NCI-H446 (cell line): ENCODE measurements at regions not wholly inside any gene's neighbourhood (a gene's known extent, or its start where the extent isn't known, plus 50 kb on each side); places are given as distances from the start of the nearest gene placed in this dataset.

Source experiments
- DNase-seq, 2 experiments: peaks; one replicate each; lab custom pipeline; 2025; lab: John Stamatoyannopoulos, UW

GRCh38 chr10:121033366-121033765, 182.2 kb downstream of the WDR11 start:
- DNase-seq: no peak

GRCh38 chr10:121036431-121036830, 185.3 kb downstream of the WDR11 start:
- no peak for DNase-seq

- DNase-seq: no peak
These were observed 190.3 kb downstream of the WDR11 start for GRCh38 chr10:121041499-121041898.

GRCh38 chr10:121041906-121042305, 190.7 kb downstream of the WDR11 start:
- DNase-seq: no peak

- DNase-seq: no peak
These were observed 191.2 kb downstream of the WDR11 start for GRCh38 chr10:121042342-121042741.

- DNase-seq: no peak
These were observed 192.1 kb downstream of the WDR11 start for GRCh38 chr10:121043124-121043849.

GRCh38 chr10:121048749-121049148, 197.6 kb downstream of the WDR11 start:
- DNase-seq: no peak

GRCh38 chr10:121049489-121049888, 198.3 kb downstream of the WDR11 start:
- no peak for DNase-seq

- DNase-seq: no peak
These were observed 198.8 kb downstream of the WDR11 start for GRCh38 chr10:121049923-121050322.

GRCh38 chr10:121051171-121051570, 200.0 kb downstream of the WDR11 start:
- DNase-seq: no peak

- no peak for DNase-seq
These were observed 200.6 kb downstream of the WDR11 start for GRCh38 chr10:121051696-121052279.

GRCh38 chr10:121053151-121053550, 202.0 kb downstream of the WDR11 start:
- peak in 1 of 2 experiments; percentile 63 for DNase-seq

- no peak for DNase-seq
These were observed 203.7 kb downstream of the WDR11 start for GRCh38 chr10:121054874-121055273.

- DNase-seq: no peak
These were observed 206.1 kb downstream of the WDR11 start for GRCh38 chr10:121057269-121057668.

- no peak for DNase-seq
These were observed 206.9 kb downstream of the WDR11 start for GRCh38 chr10:121058082-121058481.

GRCh38 chr10:121059351-121059750, 208.2 kb downstream of the WDR11 start:
- peak; percentile 49 to 68 for DNase-seq

- no peak for DNase-seq
These were observed 211.0 kb downstream of the WDR11 start for GRCh38 chr10:121062115-121062514.

- no peak for DNase-seq
These were observed 212.6 kb downstream of the WDR11 start for GRCh38 chr10:121063744-121064143.

GRCh38 chr10:121064491-121064890, 213.3 kb downstream of the WDR11 start:
- peak in 1 of 2 experiments; percentile 29 for DNase-seq

- DNase-seq: no peak
These were observed 214.2 kb downstream of the WDR11 start for GRCh38 chr10:121065330-121065729.

GRCh38 chr10:121069061-121069850, 218.1 kb downstream of the WDR11 start:
- no peak for DNase-seq

GRCh38 chr10:121070275-121071070, 219.3 kb downstream of the WDR11 start:
- DNase-seq: no peak
